ENCODE measurements at regions not wholly inside any gene's neighbourhood (a gene's known extent, or its start where the extent isn't known, plus 50 kb on each side); places are given as distances from the start of the nearest gene placed in this dataset.

DNA sequence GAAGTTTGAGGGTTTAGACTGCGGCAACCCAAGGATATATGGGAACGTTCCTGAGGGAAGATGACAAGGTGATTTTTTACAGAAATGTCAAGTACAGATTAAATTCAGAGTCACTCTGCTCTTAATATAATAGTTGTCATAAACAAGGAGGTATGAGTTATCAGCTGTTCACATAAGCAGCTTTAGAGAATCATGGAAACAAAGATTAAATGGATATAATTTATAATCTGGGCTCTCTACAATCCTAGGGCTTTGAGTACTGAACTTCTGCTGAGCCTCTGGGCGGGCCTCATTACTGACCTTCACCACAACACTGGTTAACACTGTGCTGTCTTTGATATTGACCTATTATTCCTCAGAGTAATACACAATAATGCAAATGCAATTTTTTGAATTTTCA is 577.8 kb downstream of the RPS29 start:
- TF ChIP-seq, protein P1, sequence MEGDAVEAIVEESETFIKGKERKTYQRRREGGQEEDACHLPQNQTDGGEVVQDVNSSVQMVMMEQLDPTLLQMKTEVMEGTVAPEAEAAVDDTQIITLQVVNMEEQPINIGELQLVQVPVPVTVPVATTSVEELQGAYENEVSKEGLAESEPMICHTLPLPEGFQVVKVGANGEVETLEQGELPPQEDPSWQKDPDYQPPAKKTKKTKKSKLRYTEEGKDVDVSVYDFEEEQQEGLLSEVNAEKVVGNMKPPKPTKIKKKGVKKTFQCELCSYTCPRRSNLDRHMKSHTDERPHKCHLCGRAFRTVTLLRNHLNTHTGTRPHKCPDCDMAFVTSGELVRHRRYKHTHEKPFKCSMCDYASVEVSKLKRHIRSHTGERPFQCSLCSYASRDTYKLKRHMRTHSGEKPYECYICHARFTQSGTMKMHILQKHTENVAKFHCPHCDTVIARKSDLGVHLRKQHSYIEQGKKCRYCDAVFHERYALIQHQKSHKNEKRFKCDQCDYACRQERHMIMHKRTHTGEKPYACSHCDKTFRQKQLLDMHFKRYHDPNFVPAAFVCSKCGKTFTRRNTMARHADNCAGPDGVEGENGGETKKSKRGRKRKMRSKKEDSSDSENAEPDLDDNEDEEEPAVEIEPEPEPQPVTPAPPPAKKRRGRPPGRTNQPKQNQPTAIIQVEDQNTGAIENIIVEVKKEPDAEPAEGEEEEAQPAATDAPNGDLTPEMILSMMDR (conservative IDR thresholded peaks at IDR 0.05) = no peak
- TF ChIP-seq ZFX (IDR thresholded peaks at IDR 0.05) = no peak

Data from C4-2B (cell line).